ENCODE measurements at regions not wholly inside any gene's neighbourhood (a gene's known extent, or its start where the extent isn't known, plus 50 kb on each side); places are given as distances from the start of the nearest gene placed in this dataset.
A peak's percentile ranks its signal among the peaks of the same experiment; 100 is the strongest.

GRCh38 chr2:217661378-217661777 is 341.4 kb downstream of the TNS1 start:
- no peak for TF ChIP-seq CTCF (IDR thresholded peaks at IDR 0.05)
- H3K4me3 Mint-ChIP-seq = no peak overlapping the region
- no peak overlapping the region for H3K27ac Mint-ChIP-seq
- peaks cover 53% of the 10 kb centered on the region for H3K4me1 Mint-ChIP-seq (ENCODE audit: low read depth)
- DNase-seq = no peak
- H3K36me3 Mint-ChIP-seq (ENCODE audit: low read depth) = 0 out of 2 replicates have a peak, but pooled peaks cover 6% of the 10 kb centered on the region
- no peaks in the 10 kb centered on the region for H3K9me3 Mint-ChIP-seq
- H3K27me3 Mint-ChIP-seq (ENCODE audit: insufficient read depth) = peaks cover 5% of the 10 kb centered on the region

GRCh38 chr2:217660423-217660822 is 342.4 kb downstream of the TNS1 start:
- Mint-ChIP-seq H3K9me3 (no peaks in the 10 kb centered on the region), H3K27me3 (ENCODE audit: insufficient read depth) (peaks cover 4% of the 10 kb centered on the region), H3K4me3 (no peak overlapping the region), H3K27ac (no peak overlapping the region), H3K36me3 (ENCODE audit: low read depth) (0 out of 2 replicates have a peak, but pooled peaks cover 6% of the 10 kb centered on the region), H3K4me1 (ENCODE audit: low read depth) (peaks cover 53% of the 10 kb centered on the region)
- TF ChIP-seq CTCF (IDR thresholded peaks at IDR 0.05) = no peak
- DNase-seq = no peak

GRCh38 chr2:217658806-217659205 is 344.0 kb downstream of the TNS1 start:
- Mint-ChIP-seq H3K27me3 (ENCODE audit: insufficient read depth) (peaks cover 4% of the 10 kb centered on the region), H3K36me3 (ENCODE audit: low read depth) (no peaks in the 10 kb centered on the region), H3K4me1 (ENCODE audit: low read depth) (peaks cover 53% of the 10 kb centered on the region), H3K9me3 (no peaks in the 10 kb centered on the region), H3K4me3 (no peak overlapping the region), H3K27ac (no peak overlapping the region)
- DNase-seq = no peak
- no peak for TF ChIP-seq CTCF (IDR thresholded peaks at IDR 0.05)

GRCh38 chr2:217657252-217657651 is 345.5 kb downstream of the TNS1 start:
- Mint-ChIP-seq H3K9me3 (no peaks in the 10 kb centered on the region), H3K27ac (no peak overlapping the region), H3K36me3 (ENCODE audit: low read depth) (no peaks in the 10 kb centered on the region), H3K4me3 (no peak overlapping the region), H3K27me3 (ENCODE audit: insufficient read depth) (peaks cover 4% of the 10 kb centered on the region), H3K4me1 (ENCODE audit: low read depth) (peaks cover 55% of the 10 kb centered on the region)
- no peak for DNase-seq
- no peak for TF ChIP-seq CTCF (IDR thresholded peaks at IDR 0.05)

GRCh38 chr2:217656316-217656715 is 346.5 kb downstream of the TNS1 start:
- Mint-ChIP-seq H3K9me3 (no peaks in the 10 kb centered on the region), H3K27ac (peak overlapping the region; percentile 4; the same call in 1 of the 2 replicates)

More at GRCh38 chr2:217656316-217656715, 346.5 kb downstream of the TNS1 start:
- H3K4me3 Mint-ChIP-seq = no peak overlapping the region
- H3K36me3 Mint-ChIP-seq (ENCODE audit: low read depth) = no peaks in the 10 kb centered on the region
- no peak for DNase-seq
- no peak for TF ChIP-seq CTCF (IDR thresholded peaks at IDR 0.05)
- peaks cover 4% of the 10 kb centered on the region for H3K27me3 Mint-ChIP-seq (ENCODE audit: insufficient read depth)
- peaks cover 54% of the 10 kb centered on the region for H3K4me1 Mint-ChIP-seq (ENCODE audit: low read depth)

Data from HFFc6 (cell line).